ENCODE measurements at regions not wholly inside any gene's neighbourhood (a gene's known extent, or its start where the extent isn't known, plus 50 kb on each side); places are given as distances from the start of the nearest gene placed in this dataset.
A peak's percentile ranks its signal among the peaks of the same experiment; 100 is the strongest.

DNA sequence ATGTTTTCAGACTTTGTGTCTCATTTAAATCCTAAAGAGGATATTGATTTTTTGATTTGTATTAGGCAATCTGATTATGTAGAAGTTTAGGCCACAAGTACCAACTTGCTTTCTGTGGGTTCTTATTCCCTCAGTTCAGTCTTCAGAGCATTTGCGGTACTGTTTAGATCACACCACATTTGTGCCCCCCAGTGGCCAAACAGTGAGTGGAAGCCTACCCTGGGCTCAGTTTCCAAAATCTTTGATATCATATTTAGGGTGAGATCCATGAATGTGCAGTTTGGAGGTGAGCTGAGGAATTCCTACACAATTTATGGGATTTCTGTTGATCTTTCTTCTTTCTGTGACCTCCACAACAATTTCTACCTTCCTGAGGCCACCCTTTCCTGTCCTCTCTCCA is 92.3 kb upstream of the FUT9 start:
- POLR2A ChIA-PET: no interaction called here
- RAD21 ChIA-PET (ENCODE audit: unreplicated experiment): no interaction called here
- Histone ChIP-seq H3K36me3 (ENCODE audit: control insufficient read depth in 2 of 2, insufficient read depth in 2 of 2, low read length in 1 of 2) (no peaks in the 10 kb centered on the region), H3K4me3 (no peak overlapping the region), H4K20me1 (ENCODE audit: control insufficient read depth, insufficient read depth) (no peaks in the 10 kb centered on the region), H2AFZ (ENCODE audit: control insufficient read depth, low read depth, low read length) (no peak overlapping the region), H3K4me1 (ENCODE audit: control insufficient read depth, insufficient read depth, low read length) (no peaks in the 10 kb centered on the region), H3K9me3 (replicated peaks; ENCODE audit: control insufficient read depth, insufficient read depth, low read length) (no peaks in the 10 kb centered on the region), H3K79me2 (ENCODE audit: control insufficient read depth, insufficient read depth, low read length) (no peaks in the 10 kb centered on the region), H3K27ac (ENCODE audit: control insufficient read depth, insufficient read depth) (no peak overlapping the region), H3K9ac (ENCODE audit: control insufficient read depth, insufficient read depth, low read length) (no peak overlapping the region), H3K27me3 (replicated peaks in 1 of 2; ENCODE audit: control insufficient read depth in 2 of 2, insufficient read depth in 2 of 2, low read length in 1 of 2) (no peaks in the 10 kb centered on the region), H3K4me2 (ENCODE audit: control insufficient read depth, insufficient read depth) (no peak overlapping the region)
- no TSS peak for BruUV-seq (replicated peaks)
- DNase-seq (ENCODE audit: low read depth, low spot score) (no peak), FAIRE-seq (no peak), ATAC-seq (peak; percentile 81)
- 88% methylated on average over 1 of the region's 1 CpG for WGBS (ENCODE audit: insufficient coverage, insufficient replicate concordance, low lambda C conversion rate, missing lambda C conversion rate)
- SMC1A ChIA-PET (ENCODE audit: uncharacterized antibody, unreplicated experiment): no interaction called here
- TF ChIP-seq RAD21 (IDR thresholded peaks at IDR 0.05; ENCODE audit: insufficient read depth, low read depth, low read length) (peak; percentile 53), SMC3 (IDR thresholded peaks at IDR 0.05; ENCODE audit: borderline replicate concordance, low read length) (peak; percentile 32; the same call in 1 of the 2 replicates), KAT2A (conservative IDR thresholded peaks at IDR 0.05; ENCODE audit: control insufficient read depth, low read depth, low read length) (no peak), SUPT20H (IDR thresholded peaks at IDR 0.05; ENCODE audit: borderline replicate concordance, control insufficient read depth, low read depth, low read length) (no peak), NR2C2 (IDR thresholded peaks at IDR 0.05; ENCODE audit: borderline replicate concordance, control insufficient read depth, insufficient read length, low read depth) (no peak), ZNF622 (IDR thresholded peaks at IDR 0.05) (no peak), GATAD2B (conservative IDR thresholded peaks at IDR 0.05; ENCODE audit: low read depth) (no peak), NFYB (IDR thresholded peaks at IDR 0.05; ENCODE audit: insufficient read depth, low read depth, low read length) (no peak), CHD4 (IDR thresholded peaks at IDR 0.05) (no peak), MEF2B (IDR thresholded peaks at IDR 0.05; ENCODE audit: partially characterized antibody, poor library complexity, severe bottlenecking) (no peak), GABPA (IDR thresholded peaks at IDR 0.05; ENCODE audit: low read depth) (no peak)
- TF ChIP-seq, protein P1, sequence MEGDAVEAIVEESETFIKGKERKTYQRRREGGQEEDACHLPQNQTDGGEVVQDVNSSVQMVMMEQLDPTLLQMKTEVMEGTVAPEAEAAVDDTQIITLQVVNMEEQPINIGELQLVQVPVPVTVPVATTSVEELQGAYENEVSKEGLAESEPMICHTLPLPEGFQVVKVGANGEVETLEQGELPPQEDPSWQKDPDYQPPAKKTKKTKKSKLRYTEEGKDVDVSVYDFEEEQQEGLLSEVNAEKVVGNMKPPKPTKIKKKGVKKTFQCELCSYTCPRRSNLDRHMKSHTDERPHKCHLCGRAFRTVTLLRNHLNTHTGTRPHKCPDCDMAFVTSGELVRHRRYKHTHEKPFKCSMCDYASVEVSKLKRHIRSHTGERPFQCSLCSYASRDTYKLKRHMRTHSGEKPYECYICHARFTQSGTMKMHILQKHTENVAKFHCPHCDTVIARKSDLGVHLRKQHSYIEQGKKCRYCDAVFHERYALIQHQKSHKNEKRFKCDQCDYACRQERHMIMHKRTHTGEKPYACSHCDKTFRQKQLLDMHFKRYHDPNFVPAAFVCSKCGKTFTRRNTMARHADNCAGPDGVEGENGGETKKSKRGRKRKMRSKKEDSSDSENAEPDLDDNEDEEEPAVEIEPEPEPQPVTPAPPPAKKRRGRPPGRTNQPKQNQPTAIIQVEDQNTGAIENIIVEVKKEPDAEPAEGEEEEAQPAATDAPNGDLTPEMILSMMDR (IDR thresholded peaks at IDR 0.05 in 2 of 3, conservative IDR thresholded peaks at IDR 0.05 in 1 of 3; ENCODE audit: control insufficient read depth in 2 of 3, extremely low read depth in 1 of 3, insufficient read depth in 1 of 3, low read depth in 3 of 3, low read length in 3 of 3): peak; percentile 34 to 43 (median 36); a peak in 4 of 6 replicates
- TF ChIP-seq, protein P2, sequence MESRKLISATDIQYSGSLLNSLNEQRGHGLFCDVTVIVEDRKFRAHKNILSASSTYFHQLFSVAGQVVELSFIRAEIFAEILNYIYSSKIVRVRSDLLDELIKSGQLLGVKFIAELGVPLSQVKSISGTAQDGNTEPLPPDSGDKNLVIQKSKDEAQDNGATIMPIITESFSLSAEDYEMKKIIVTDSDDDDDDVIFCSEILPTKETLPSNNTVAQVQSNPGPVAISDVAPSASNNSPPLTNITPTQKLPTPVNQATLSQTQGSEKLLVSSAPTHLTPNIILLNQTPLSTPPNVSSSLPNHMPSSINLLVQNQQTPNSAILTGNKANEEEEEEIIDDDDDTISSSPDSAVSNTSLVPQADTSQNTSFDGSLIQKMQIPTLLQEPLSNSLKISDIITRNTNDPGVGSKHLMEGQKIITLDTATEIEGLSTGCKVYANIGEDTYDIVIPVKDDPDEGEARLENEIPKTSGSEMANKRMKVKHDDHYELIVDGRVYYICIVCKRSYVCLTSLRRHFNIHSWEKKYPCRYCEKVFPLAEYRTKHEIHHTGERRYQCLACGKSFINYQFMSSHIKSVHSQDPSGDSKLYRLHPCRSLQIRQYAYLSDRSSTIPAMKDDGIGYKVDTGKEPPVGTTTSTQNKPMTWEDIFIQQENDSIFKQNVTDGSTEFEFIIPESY (IDR thresholded peaks at IDR 0.05): no peak
- CTCF ChIA-PET: interaction anchor here (1.1 kb wide), 1 partner anchor 544 kb away, joined by 4 read pairs; no protein-coding TSS in a partner anchor
- in situ Hi-C loops (cut with MboI) (no loop called here), intact Hi-C loops (cut with micrococcal nuclease; ENCODE audit: unreplicated experiment) (loop anchor here (2.0 kb wide), 1 partner anchor 491 kb away; no protein-coding TSS in a partner anchor)

Measured in GM12878 (cell line).